ENCODE measurements at regions not wholly inside any gene's neighbourhood (a gene's known extent, or its start where the extent isn't known, plus 50 kb on each side); places are given as distances from the start of the nearest gene placed in this dataset.

DNA sequence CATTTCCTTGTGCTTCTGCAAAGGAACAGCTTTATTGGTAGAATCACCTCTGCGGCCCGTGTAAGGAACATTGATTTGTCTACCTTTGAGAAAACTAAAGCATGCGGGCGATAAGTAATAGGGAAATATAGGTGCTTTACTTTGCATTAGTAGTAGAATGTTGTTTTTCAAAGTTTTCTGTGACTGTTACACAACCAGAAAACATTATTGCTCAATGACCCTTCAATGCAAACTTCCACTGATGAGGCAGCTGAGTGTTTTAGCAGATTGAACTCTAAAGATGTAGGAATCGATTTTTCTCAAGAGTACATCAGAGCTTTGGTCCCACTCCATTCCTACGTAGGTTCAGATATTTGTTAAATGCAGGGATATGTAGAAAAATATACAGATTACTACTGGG lies 427.8 kb downstream of the DNAJB9 start:
- DNase-seq, result no peak

DNA sequence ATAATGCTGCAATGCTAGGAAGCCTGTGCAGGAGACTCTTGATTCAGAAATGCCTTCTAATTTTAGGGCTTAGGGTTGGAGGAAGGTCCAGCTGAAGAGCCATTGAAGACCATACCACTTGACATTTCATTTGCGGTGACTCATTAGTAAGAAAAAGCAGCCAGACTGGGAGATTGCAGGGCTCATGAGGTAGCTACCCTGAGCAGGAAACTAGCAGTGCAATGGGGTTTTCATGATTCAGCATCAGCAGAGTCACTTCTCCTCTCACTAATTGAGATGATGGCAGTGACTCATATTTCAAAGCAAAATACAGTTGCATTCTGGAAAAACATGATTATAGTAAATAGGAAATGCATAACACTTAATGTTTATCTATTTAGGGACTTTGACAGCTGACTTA lies 434.1 kb downstream of the DNAJB9 start:
- DNase-seq, result no peak

DNA sequence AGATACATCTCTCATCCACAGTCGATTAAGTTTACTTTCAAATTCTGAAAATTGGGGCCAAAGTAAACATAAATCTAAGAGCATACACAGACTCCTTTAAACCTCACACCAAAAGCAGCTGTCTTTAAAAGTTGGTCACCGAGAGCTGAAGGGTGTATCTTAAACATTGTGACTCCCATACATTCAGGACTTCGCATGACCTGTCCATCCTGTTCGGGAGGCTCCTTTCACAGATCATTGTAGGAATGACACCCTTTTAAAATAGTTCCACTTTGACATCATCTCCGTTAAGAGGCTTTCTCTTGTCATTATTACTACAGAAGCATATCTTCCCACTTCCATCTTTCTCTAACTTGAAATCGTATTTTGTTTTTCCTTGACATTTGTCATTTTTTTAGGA lies 440.0 kb downstream of the DNAJB9 start:
- no peak for DNase-seq

DNA sequence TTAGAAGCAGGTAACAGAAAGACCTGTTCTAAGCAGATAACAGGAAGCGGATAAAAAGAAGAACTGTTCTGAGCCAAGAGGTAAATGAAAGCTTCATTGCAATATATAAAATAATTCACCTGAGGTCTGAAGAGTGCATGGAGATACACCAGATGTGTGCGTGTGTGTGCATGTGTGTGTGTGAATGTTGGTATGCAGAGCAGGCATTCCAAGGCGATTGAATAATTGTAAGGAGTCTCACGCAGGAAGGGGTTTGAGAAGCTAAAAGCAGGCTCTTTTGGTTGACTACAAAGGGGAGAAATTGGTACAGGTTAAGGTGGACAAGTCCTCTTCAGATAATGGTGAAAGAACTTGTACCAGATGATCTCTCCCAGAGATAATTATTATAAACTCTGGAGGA lies 450.6 kb downstream of the DNAJB9 start:
- DNase-seq, result no peak

DNA sequence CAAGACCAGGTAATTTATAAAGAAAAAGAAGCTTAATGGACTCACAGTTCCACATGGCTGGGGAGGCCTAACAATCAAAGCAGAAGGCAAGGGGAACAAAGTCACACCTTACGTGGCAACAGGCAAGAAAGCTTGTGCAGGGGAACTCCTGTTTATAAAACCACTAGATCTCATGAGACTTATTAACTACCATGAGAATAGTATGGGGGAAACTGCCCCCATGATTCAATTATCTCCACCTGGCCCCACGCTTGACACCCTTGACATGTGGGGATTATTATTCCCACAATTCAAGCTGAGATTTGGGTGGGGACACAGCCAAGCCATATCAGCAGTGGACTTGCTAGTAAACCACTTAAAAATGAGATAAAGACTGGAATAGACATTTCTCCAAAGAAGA lies 451.7 kb downstream of the DNAJB9 start:
- DNase-seq, result no peak

DNA sequence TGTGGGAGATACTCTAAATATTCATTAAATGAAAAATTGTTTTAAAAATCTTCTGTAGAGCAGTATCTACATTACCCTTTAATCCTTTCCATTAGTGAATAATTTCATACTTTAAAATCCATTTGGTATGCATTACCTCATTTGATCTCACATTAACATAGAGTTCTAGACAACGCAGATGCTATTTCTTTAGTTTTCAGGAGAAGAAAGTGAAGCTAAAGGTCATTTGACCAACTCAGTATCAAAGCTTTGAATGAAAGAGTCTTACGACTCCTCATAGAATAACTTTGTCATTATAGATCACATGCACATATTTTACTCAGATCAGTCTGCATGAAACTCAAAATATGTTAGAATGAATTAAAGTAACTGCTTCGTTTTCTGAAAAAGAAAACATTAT lies 460.2 kb downstream of the DNAJB9 start:
- DNase-seq, result no peak

DNA sequence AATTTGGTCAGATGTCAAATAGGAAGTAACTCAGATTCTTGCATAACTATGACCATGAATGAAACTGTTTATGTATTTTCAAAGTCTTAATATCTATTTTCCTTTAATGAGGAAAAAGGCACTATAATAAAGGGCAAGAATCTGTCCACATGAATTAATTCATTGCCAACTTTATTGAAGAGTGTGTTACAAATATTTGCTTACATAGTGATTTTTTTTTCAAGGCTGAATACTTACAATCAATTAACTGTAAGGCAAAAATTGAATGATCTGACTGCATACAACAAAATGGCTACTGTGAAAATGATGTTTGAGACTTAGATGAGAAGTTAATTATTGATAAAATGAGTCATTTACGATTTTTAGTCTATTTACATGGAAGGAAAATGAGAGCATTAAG lies 475.0 kb downstream of the DNAJB9 start:
- no peak for DNase-seq

DNA sequence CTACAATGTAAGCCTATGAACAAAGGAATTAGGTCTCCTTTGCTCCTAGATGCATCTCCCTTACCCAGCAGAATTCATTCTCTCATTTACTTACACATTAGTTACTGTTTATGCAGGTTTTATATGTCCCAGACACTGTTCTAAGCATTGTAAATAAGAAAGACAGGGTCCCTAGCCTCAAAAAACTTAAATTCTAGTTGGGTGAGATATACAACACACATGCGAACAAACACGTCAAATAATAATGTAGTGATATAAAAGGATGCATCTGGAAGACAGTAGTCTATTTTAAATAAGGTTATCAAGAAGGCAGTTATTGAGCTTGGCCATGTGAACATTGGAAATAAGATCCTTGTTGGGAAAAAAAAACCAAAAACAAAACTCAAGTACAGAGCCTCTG lies 479.7 kb downstream of the DNAJB9 start:
- DNase-seq, result no peak

DNA sequence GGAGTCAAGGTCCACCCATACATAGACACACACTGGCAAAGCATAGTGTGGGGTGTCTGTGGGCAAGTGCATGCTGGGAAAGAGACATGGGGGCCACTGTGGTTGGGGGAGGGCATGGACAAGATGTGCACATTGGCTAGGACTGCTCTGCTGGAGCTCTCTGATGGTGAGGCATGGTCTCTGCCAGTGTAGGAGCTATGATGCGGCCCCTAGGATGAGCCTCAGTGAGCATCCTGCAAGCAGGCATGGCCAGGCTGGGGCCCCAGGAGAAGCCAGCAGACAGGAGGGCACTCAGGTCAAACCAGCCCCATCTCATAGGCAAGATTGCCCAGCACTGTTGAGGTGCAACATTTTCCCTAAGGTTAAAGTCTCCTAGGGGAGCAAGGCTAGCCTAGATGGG lies 489.4 kb downstream of the DNAJB9 start:
- no peak for DNase-seq

DNA sequence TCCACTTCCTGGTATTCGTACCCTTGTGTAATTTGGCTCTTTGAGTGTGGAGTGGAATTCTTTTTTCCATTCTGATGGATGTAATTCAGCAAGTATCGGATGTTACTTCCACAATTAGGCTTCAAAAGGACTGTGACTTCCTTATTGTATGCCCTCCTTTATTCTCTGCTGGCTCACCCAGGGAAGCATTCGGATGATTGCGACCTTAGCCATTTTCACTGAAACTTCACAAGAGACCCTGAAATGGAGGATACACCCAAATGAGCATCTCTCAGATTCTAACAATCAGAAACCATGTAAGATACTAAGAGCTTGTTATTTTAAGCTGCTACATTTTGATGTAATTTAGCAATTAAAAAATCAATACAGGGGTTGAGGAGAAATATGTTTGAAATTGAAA lies 493.1 kb downstream of the DNAJB9 start:
- no peak for DNase-seq

DNA sequence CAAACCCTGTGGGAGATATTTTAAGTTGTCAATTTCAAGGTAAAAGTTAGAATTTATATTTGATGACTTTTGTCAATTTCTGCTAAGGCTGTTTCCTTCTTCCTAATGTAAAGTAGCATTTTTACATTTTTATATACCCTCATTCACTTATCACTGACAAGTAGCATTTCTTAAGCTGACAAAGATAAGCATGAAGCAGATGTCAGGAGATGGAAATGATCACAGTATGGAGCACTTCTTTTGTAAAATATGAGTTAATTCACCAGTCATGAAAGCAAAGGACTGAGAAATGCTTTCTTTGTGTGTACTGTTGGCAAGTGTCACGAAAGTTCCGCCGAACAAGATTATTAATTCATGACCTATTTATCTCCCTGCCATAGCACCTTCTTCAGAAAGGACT lies 503.9 kb downstream of the DNAJB9 start:
- no peak for DNase-seq

DNA sequence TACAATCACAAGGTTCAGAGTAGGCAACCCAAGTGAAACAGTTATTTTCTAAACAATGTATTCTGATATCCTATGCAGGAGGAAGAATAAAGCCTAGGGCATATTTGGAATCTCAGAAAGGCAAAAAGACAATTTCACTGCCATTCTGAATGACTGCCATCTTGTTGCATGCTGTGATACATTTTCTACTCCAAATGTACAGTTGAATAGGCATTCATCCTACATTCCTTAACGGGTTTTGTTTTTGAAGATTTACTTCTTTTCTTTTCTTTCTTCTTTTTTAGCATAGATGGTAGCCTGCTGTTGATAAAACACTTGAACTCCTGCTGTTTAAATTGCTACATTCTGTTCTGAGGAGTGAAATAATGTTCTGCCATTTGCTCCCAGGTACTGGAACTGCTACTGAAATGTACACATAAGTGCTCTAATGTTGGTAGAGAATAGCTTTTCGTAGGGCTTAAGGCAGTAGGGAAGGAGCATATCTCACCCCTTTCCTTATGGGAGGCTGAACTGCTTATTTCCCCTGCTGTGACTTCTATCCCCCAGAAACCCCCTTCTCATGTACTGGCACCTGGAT lies 506.8 kb downstream of the DNAJB9 start:
- no peak for DNase-seq

DNA sequence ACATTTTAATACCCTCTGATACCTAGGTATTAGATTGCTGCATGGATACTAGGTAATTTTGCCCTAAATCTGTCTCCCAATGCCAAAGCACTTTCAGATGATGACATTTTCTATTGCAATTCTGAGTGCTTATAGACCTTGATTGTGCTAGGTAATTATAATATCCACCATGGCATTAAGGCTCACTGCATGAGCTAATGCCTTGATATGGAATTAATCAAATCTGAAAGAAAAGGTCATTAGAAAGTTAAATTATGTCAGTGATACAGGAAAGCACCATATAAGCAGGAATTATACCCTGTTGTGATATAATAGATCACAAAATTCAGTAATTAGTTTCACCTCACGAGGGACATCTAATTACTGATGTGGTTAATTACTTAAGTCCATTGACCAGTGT lies 521.4 kb downstream of the DNAJB9 start:
- no peak for DNase-seq

DNA sequence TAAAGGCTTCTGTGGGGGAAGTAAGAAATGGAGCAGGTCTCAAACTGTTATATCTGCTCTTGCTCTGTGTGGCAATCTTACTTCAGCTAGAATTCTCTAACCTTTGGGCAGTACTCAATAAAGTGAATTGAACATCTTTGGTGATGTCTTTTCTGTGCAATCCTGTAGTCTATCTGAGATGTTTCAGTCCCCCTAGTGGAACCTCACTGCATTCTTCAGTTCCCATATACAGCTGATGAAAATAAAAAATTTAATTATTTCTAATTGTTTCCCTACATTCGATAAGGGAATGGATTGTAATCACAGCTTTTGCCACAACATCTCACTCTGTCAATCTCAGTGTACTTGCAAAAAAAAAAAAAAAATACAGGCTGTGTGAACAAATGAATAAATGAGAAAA lies 522.6 kb downstream of the DNAJB9 start:
- no peak for DNase-seq

DNA sequence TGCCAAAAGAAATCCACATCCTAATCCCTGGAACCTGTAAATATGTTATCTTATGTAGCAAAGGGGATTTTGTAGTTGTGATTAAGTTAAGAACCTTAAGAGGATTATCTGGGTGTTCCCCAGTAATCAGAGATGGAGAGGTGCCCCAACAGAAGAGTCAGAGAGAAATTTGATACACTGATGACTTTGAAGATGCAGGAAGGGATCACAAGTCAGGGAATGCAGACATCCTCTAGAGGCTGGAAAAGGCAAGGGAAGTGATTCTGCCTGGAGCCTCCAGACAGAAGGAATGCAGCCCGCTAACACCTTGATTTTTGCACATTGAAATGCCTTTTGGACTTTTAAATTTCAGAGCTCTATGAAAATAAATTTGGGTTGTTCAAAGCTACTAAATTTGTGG lies 531.7 kb downstream of the DNAJB9 start:
- no peak for DNase-seq

DNA sequence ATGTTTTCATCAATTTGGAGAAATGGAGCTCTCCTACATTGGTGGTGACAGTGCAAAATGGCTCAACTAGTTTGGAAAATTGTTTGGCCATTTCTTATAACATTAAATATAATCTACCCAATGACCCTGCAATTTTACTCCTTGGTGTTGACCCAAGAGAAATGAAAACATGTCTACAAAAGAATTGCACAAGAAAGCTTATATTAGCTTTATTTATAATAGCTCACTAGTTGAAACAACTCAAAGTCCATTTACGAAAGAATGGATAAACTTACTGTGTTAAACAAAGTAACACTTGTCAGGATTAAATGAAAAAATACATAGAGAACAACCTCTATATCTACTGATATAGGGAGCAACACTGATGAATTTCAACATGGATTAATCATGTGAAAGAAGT lies 539.9 kb downstream of the DNAJB9 start:
- no peak for DNase-seq

DNA sequence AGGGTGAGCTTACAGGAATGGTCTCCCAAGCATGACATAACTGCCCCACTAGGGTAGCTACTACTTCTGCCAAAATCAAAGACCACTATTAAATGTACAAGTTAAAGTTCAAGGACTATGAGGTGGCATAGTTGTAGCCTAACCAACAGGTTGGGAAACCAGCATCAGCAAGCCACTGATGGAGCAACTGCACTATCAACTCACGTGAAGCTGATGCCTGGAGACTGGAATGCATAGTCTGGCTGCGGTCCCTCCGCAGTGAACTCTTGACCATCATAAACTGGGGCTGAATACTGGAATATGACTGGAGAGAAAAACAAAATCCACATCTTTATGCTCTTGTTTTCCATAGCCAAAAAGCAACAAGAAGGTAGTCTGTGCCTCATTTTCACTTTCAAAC lies 541.4 kb downstream of the DNAJB9 start:
- DNase-seq, result no peak

DNA sequence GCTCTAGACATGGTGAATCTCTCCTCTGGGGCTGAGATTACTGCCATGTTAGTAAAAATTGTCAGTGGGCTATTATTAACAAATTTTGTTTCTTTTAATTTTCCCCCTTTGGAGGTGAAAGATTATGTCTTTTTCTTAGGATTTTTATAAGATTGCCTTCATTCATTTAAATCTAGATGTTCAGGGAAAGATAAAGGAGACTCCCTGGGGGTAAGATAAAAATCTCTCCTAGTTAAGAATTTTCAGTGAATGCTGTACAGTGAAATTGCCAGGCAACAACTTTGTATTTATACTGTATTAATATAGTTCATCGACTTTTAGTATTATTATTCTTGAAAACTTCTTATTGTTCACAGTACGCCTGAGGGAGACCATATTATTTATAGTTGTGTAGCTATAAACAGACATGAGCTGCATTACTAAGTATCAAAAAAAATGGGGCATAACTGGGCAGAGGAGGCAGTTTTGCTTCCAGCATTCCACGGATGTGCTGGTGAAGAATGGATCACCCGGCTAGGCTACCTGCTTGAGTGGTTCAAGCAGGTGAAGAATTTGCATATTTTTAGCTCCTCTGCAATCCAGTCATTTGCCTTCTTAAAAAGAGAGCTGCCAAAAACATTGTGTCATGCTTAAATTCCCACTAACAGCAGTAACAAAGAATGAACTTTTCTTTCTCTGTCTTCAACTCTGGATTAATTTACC lies 552.1 kb downstream of the DNAJB9 start:
- no peak for DNase-seq

DNA sequence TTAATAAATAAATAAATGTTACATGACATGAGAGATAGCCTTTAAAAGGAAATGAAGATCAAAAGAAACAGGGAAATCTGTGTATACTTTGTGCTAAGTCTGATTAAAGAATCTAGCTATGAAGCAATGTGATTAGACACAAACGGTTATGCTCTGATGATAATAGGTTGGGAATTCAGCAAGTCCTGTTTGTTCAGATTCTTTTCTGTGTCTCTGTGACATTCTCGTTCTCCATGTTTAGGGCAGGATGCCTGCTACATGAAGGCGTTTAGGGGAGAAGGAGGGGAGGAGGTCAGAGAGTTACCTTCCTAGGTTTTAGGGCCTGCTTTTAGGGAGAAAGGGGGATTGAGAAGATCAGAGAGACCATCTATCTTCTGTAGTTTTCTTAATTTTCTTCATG lies 555.3 kb downstream of the DNAJB9 start:
- no peak for DNase-seq

DNA sequence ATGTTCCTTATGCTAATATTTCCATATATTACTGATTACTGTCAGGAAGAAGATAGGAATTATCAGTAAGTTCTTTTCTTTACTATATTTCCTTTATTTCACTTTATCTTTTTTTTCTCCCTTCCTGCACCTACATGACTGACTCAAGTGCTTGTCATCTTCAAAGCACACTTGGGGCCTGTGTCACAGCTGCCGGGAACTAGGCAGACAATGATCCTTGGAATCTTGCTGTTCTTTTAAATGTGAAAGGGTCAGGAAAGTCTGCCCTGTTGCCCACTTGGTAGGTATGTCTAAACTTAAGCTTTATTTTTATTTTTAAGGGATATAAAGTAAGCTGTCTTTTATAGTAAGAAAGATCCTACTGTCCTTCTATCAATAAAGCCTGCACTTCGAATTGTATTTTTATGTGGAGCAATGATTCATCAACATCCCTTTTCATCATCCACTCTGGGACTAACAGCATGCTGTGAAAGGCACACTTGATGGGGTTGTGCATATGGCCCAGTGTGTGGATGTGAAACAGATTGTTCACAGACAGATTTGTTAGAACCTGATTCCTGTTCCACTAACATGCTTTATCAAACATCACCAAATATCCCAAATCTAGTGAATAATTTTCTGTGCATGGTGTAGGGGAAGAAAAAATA lies 556.9 kb downstream of the DNAJB9 start:
- no peak for DNase-seq

DNA sequence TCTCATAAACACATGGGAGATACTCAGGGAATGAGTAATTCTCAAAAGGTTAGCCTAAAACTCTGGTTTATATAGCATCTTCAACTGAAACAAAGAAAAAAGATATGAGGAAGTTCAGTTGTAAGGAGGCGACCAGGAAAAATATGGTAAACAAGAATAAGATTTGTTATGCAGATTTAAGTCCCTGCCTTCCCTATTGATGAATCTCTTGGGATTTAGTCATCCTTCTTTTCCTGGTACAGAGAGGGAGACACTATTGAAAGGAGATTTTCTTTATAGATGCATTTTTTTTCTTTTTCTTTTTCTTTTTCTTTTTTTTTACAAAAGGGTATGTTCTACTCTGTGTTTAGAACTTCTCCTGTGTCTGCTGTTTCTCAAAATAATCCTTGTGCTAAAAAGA lies 557.5 kb downstream of the DNAJB9 start:
- no peak for DNase-seq

DNA sequence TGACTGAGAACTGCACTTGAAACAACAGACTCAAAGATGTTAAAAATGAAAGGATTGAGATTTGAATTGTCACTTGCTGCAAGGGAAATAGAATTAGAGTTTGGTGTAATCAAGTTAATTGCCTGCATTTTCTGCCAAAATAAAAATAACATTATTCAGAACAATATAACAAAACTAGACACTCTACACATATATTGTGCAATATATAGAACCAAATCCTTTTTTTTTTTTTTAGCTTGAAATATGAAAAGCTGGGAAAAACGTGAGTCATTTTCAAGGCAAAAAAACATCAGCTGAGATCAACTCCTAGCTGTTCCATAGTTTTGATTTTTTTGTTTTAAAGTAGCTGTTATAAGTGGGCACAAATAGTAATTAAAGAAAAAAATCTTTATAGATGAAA lies 561.5 kb downstream of the DNAJB9 start:
- no peak for DNase-seq

DNA sequence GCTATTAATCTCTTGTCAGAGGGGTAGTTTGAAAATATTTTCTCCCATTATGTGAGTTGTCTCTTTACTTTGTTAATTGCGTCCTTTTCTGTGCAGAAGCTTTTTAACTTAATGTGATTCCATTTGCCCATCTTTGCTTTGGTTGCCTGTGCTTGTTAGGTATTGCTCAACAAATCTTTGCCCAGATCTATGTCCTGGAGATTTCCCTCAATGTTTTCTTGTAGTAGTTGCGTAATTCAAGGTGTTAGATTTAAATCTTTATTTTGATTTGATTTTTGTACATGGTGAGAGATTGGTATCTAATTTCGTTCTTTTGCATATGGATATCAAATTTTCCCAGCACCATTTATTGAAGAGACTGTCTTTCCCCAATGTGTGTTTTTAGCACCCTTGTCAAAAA lies 567.2 kb downstream of the DNAJB9 start:
- no peak for DNase-seq

DNA sequence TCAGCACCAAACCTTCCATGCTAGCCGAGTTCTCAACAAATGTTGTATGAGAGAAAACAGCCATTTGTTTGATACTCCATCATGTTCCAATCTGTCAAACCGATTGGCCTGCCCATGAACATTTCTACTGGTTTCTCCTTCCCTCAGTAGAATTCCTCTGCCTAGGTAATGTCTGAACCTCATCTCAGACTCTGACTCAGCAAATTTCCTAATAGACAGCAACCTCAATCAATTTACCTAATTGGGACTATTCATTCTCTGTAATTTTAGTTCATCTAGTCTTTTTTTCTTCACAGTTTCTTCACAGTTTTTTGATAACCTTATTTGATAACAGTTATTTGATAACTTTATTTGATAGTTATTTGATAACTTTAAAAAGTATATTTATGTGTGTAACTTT lies 585.1 kb downstream of the DNAJB9 start:
- DNase-seq, result no peak

DNA sequence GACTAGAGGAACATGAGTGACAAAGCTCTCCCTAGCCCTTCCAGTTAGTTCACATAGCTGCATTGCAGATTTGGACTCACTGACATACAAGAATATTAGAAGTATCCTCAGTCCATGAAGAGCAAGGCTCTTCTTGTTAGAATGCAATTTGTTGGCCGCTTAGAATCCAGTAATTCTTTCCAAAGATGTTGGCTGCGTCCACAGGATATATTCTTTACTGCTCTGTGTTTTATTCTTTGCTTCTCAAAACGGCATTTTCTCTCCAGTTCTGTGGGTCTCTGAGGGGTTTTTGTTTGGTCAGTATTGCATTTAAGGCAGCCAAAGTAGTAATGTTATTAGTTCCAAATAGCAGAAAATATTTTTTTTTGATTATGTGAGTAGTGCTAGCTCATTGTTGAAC lies 588.6 kb downstream of the DNAJB9 start:
- no peak for DNase-seq
